K562 (cell line): ENCODE measurements at regions not wholly inside any gene's neighbourhood (a gene's known extent, or its start where the extent isn't known, plus 50 kb on each side); places are given as distances from the start of the nearest gene placed in this dataset.

Experiments used
- ATAC-seq: fragments of 200-7000 bp; cut with Tn5 transposase; 3 replicates; pipeline ENCODE4 v1.9.1; 2020; ENCODE audit warnings: moderate library complexity
- BruUV-seq: library from RNA; stranded (reverse); fragments of 400-500 nt; replicated peaks from 2 replicates; lab custom pipeline; 2021; lab: Mats Ljungman, UMichigan
- CTCF ChIA-PET: fragments of 300-600 bp; formaldehyde crosslinking; extraction: SDS; loops from one replicate; lab custom pipeline; 2021; ENCODE audit warnings: low intra/inter-chr PET ratio; lab: Yijun Ruan, JAX
- POLR2A ChIA-PET: fragments of 300-600, 350-650 bp; sonication (Branson Sonifier 250); formaldehyde crosslinking; extraction: SDS; loops from one replicate; lab custom pipeline; 2021; ENCODE audit warnings: antibody characterized with exemption, inconsistent platforms; lab: Yijun Ruan, JAX
- DNase-seq, 4 experiments: peaks; one replicate each; pipeline versions ENCODE4 v3.0.0 to v3.0.0-alpha.2; 2011 to 2018; ENCODE audit warnings: low spot score in 3 of 4, mixed read lengths in 3 of 4; ENCODE audit errors: extremely low read depth in 1 of 4
- FAIRE-seq: peaks from 2 replicates; lab custom pipeline; 2011; peaks lifted over from hg19 to GRCh38; lab: Jason Lieb, UNC
- H2AFZ ChIP-seq: 2 replicates; pipeline ENCODE4 v1.6.0; 2011; ENCODE audit warnings: low read depth, low read length, control low read depth, inconsistent platforms
- H3K27ac ChIP-seq: fragments of 200-600 bp; 3 replicates; pipeline ENCODE4 v1.8.0; 2011; ENCODE audit warnings: low read depth, mild to moderate bottlenecking, control low read depth, inconsistent platforms, low read length, moderate library complexity, mixed read lengths; ENCODE audit errors: extremely low read depth
- H3K27me3 ChIP-seq, 2 experiments: fragments of 300-600 bp in 1 of 2; 2 replicates in 1 of 2; 3 replicates in 1 of 2; pipeline versions ENCODE4 v1.6.0 to v1.8.0; 2011; ENCODE audit warnings: inconsistent platforms in 2 of 2, low read length in 2 of 2, mild to moderate bottlenecking in 1 of 2, mixed read lengths in 1 of 2, moderate library complexity in 1 of 2; ENCODE audit not compliant: control insufficient read depth in 2 of 2, insufficient read depth in 2 of 2
- H3K36me3 ChIP-seq: fragments of 300-600 bp; 3 replicates; pipeline ENCODE4 v1.8.0; 2011; ENCODE audit warnings: mild to moderate bottlenecking, low read length, inconsistent platforms; ENCODE audit not compliant: control insufficient read depth, insufficient read depth
- H3K4me1 ChIP-seq, 2 experiments: fragments of 200-600 bp in 1 of 2; replicated peaks in 1 of 2; 2 replicates in 1 of 2; 3 replicates in 1 of 2; pipeline versions ENCODE4 v1.5.1 to v1.8.0; 2011; ENCODE audit warnings: inconsistent platforms in 2 of 2, low read length in 2 of 2, mild to moderate bottlenecking in 1 of 2, mixed read lengths in 1 of 2, moderate library complexity in 1 of 2; ENCODE audit not compliant: control insufficient read depth in 2 of 2, insufficient read depth in 2 of 2
- H3K4me2 ChIP-seq: 2 replicates; pipeline ENCODE4 v1.6.1; 2011; ENCODE audit warnings: low read length, control low read depth, inconsistent platforms, mixed read lengths; ENCODE audit not compliant: insufficient read depth
- H3K4me3 ChIP-seq: fragments of 200-600 bp; sonication (generic), shearing (Covaris generic); 2 replicates; pipeline ENCODE4 v1.5.1; 2016; ENCODE audit warnings: control low read depth, inconsistent platforms
- H3K79me2 ChIP-seq: fragments of 200-600 bp; 3 replicates; pipeline ENCODE4 v1.8.0; 2011; ENCODE audit warnings: low read length, inconsistent platforms; ENCODE audit not compliant: control insufficient read depth, insufficient read depth
- H3K9ac ChIP-seq, 2 experiments: 2 replicates each; pipeline versions ENCODE4 v1.6.0 to v1.6.1; 2011; ENCODE audit warnings: low read depth in 2 of 2, low read length in 2 of 2, control low read depth in 1 of 2, inconsistent platforms in 1 of 2, mild to moderate bottlenecking in 1 of 2, mixed read lengths in 1 of 2; ENCODE audit not compliant: insufficient read depth in 1 of 2
- H3K9me1 ChIP-seq: one replicate; pipeline ENCODE4 v1.6.0; 2011; ENCODE audit warnings: inconsistent platforms, mild to moderate bottlenecking, low read length, moderate library complexity; ENCODE audit not compliant: control insufficient read depth, insufficient read depth
- H3K9me3 ChIP-seq: replicated peaks from 2 replicates; pipeline ENCODE4 v1.5.1; 2011; ENCODE audit warnings: low read depth, low read length, inconsistent platforms; ENCODE audit not compliant: control insufficient read depth, insufficient read depth
- H4K20me1 ChIP-seq: replicated peaks from 2 replicates; pipeline ENCODE4 v1.6.1; 2011; ENCODE audit warnings: low read length, inconsistent platforms, mixed read lengths; ENCODE audit not compliant: control insufficient read depth, insufficient read depth
- E2F4 ChIP-seq: sonication (generic); formaldehyde crosslinking; IDR thresholded peaks from 2 replicates; pipeline ENCODE4 v1.8.0; 2022; ENCODE audit warnings: mild to moderate bottlenecking, low read depth, missing genetic modification reagents
- GATAD2B ChIP-seq: fragments of 450-650 bp; IDR thresholded peaks from 2 replicates; pipeline ENCODE4 v1.6.1; 2017; ENCODE audit warnings: mild to moderate bottlenecking, borderline replicate concordance
- GTF2E2 ChIP-seq: fragments of 200-800 bp; sonication (Bioruptor generic); IDR thresholded peaks from 2 replicates; pipeline ENCODE4 v1.6.1; 2016; ENCODE audit warnings: missing genetic modification characterization, missing compliant biosample characterization
- IRF9 ChIP-seq: fragments of 450-650 bp; IDR thresholded peaks from 2 replicates; pipeline ENCODE4 v1.6.1; 2016; ENCODE audit warnings: missing biosample characterization, missing genetic modification characterization
- SNRNP70 ChIP-seq: fragments of 200-400 bp; formaldehyde crosslinking; optimal IDR thresholded peaks from 2 replicates; pipeline ENCODE3; 2017; ENCODE audit warnings: low read depth, low read length
- TGIF2 ChIP-seq: sonication (generic); formaldehyde crosslinking; IDR thresholded peaks from 2 replicates; pipeline ENCODE4 v1.8.1; 2022; ENCODE audit warnings: mild to moderate bottlenecking, missing genetic modification reagents, moderate library complexity
- U2AF2 ChIP-seq: fragments of 200-400 bp; formaldehyde crosslinking; optimal IDR thresholded peaks from 2 replicates; pipeline ENCODE3; 2017; ENCODE audit warnings: low read depth, mild to moderate bottlenecking, low read length
- XRCC3 ChIP-seq: fragments of 450-650 bp; IDR thresholded peaks from 2 replicates; pipeline ENCODE4 v1.6.1; 2017; ENCODE audit warnings: mild to moderate bottlenecking, moderate library complexity
- ZNF316 ChIP-seq: fragments of 450-650 bp; IDR thresholded peaks from 2 replicates; pipeline ENCODE4 v1.6.1; 2016
- WGBS: fragments of 100-300 bp; shearing (Covaris generic); methylation state at CpG from one replicate; pipeline ENCODE4 v1.1.6; 2016; ENCODE audit warnings: low coverage, mixed read lengths; ENCODE audit not compliant: insufficient coverage; ENCODE audit errors: missing lambda C conversion rate; 5-methylcytosine and 5-hydroxymethylcytosine counted together
- in situ Hi-C: fragments of 300-500 bp; cut with MboI; formaldehyde crosslinking; loops from 4 replicates; pipeline ENCODE4 v1.15.0; 2018; ENCODE audit warnings: inconsistent platforms, mixed read lengths
- intact Hi-C: fragments of 100-400 bp; cut with micrococcal nuclease; formaldehyde crosslinking; loops from 2 replicates; pipeline ENCODE4 v1.14.2; 2022

- TF ChIP-seq E2F4: no peak
- no peak for TF ChIP-seq GATAD2B
- TF ChIP-seq SNRNP70: no peak
- TF ChIP-seq IRF9 (tag): no peak
- no peak for TF ChIP-seq GTF2E2
- TF ChIP-seq XRCC3: no peak
- no peak for TF ChIP-seq TGIF2 (CRISPR knock-in tag)
Measured at GRCh38 chr2:145655165-145655765, 1135.3 kb upstream of the ZEB2 start (continued).

- ChIA-PET POLR2A (no interaction called here), CTCF (no interaction called here)
- in situ Hi-C loops (no loop called here), intact Hi-C loops (no loop called here)
- H3K36me3 ChIP-seq: no peaks in the 10 kb centered on the region
- H3K27ac ChIP-seq: no peak overlapping the region
- H3K4me1 ChIP-seq: no peaks in the 10 kb centered on the region
- ATAC-seq (no peak), DNase-seq (no peak), FAIRE-seq (no peak)
- no peaks in the 10 kb centered on the region for H3K9me1 ChIP-seq
- no TSS peak for BruUV-seq
- no peak overlapping the region for H3K4me3 ChIP-seq
- no peaks in the 10 kb centered on the region for H3K27me3 ChIP-seq
- no peak overlapping the region for H3K4me2 ChIP-seq
- no peaks in the 10 kb centered on the region for H4K20me1 ChIP-seq
- H3K79me2 ChIP-seq: no peaks in the 10 kb centered on the region
- H3K9me3 ChIP-seq: no peaks in the 10 kb centered on the region
- WGBS: 63% methylated on average over 3 of the region's 3 CpGs
- H3K9ac ChIP-seq: no peak overlapping the region
- TF ChIP-seq U2AF2 (no peak), ZNF316 (no peak)
- H2AFZ ChIP-seq: peak overlapping the region; percentile 21; the same call in 1 of the 2 replicates
Measured at GRCh38 chr2:145654746-145655145, 1134.8 kb upstream of the ZEB2 start.
